ENCODE measurements at regions not wholly inside any gene's neighbourhood (a gene's known extent, or its start where the extent isn't known, plus 50 kb on each side); places are given as distances from the start of the nearest gene placed in this dataset.

- no peak for TF ChIP-seq POLR2A (IDR thresholded peaks at IDR 0.05; ENCODE audit: low read depth, low read length)
- TF ChIP-seq TAF1 (IDR thresholded peaks at IDR 0.05; ENCODE audit: borderline replicate concordance, low read depth, low read length), result no peak
- no peak for TF ChIP-seq POLR2AphosphoS5 (IDR thresholded peaks at IDR 0.05; ENCODE audit: low read depth, low read length)
Observed at GRCh38 chr9:109859447-109859846, 79.4 kb downstream of the PALM2AKAP2 start.

Data from GM12892 (cell line).